Activated naive CD8-positive, alpha-beta T cell treated with anti-CD3 and anti-CD28 coated beads, Interleukin-2, amount 50 U/mL, for 16 hours (primary cell): ENCODE measurements at regions not wholly inside any gene's neighbourhood (a gene's known extent, or its start where the extent isn't known, plus 50 kb on each side); places are given as distances from the start of the nearest gene placed in this dataset.

Experiments
- DNase-seq: peaks from one replicate; pipeline ENCODE4 v3.0.0-alpha.2; 2020; ENCODE audit warnings: low read depth, low spot score

GRCh38 chr4:100084892-100085291, 105.4 kb downstream of the DDIT4L start:
- DNase-seq = no peak

GRCh38 chr4:100083289-100083688, 107.0 kb downstream of the DDIT4L start:
- DNase-seq = no peak

- DNase-seq = no peak
These were observed 107.4 kb downstream of the DDIT4L start for GRCh38 chr4:100082852-100083251.

GRCh38 chr4:100081491-100081890, 108.8 kb downstream of the DDIT4L start:
- DNase-seq = no peak

- DNase-seq = no peak
These were observed 111.0 kb downstream of the DDIT4L start for GRCh38 chr4:100079264-100079663.

DNA sequence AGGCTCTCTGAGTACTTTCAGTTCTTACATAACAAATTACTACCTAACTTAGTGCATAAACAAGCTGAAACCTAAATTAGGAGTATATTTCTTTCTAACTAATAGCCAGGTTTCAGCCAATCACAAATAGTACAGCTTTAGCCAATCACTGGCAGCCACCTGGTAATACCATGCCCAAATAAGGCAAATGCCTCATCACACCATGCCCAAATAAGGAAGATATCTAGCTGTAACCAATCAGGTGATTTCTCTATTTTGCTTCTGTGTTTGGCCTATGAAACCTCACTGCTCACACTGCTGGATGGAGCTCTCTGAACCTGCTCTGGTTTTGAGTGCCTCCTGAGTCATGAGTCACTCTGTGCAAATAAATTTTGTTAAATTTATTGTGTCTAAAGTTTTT, 113.5 kb downstream of the DDIT4L start:
- DNase-seq = no peak

DNA sequence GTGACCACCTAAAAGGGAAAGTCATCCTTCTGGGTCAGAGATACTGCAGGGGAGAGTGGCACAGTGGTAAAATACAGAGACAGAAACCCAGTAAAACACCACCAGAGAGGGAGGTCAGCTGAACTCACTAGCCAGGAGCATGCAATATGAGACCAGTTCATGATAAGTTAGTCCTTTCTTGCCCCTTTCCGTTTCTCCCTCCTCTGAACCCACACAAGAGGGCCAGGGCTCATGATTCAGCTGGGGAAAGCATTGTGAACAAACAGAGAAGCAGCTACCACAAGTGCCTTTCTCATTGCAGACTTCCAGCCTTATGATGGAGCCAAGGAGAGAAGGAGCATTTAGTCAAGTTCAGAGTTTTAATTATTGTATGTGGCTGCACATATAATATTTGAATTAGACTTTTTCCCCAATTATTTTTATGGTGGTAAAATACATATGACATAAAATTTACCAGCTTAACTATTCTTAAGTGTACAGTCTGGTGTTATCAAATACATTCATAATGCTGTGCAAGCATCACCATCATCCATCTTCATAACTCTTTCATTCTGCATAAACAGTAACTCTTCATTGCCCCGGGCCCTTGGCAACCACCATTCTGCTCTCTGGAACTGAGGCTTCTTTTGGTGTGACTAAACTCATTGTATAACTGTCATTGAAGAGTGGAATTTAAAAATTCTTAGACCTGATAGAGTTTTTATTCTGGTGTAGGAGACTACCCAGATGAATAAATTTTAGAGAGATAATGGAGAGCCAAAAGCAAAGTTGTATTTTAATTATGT, 114.6 kb downstream of the DDIT4L start:
- no peak for DNase-seq

GRCh38 chr4:100075056-100075455, 115.2 kb downstream of the DDIT4L start:
- DNase-seq = no peak

DNA sequence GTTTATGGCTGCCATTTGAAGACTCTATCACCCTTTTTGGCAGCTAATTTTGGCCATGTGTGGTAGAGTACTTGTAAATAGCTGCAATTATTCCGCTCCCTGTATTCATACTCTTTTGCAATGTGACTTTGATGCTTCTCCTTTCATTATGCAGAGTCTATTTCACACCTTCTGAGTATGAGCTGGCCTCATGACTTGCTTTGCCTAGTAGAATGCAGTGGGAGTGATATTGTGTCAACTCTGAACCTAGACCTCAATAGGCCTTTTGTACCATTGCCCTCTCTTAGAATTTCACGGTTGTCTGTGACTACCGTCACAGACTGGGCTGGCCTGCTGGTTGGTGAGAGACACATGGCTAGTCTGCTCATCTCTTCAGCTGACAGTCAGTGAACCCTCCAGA, 118.8 kb downstream of the DDIT4L start:
- no peak for DNase-seq

GRCh38 chr4:100070868-100071267, 119.4 kb downstream of the DDIT4L start:
- no peak for DNase-seq

DNA sequence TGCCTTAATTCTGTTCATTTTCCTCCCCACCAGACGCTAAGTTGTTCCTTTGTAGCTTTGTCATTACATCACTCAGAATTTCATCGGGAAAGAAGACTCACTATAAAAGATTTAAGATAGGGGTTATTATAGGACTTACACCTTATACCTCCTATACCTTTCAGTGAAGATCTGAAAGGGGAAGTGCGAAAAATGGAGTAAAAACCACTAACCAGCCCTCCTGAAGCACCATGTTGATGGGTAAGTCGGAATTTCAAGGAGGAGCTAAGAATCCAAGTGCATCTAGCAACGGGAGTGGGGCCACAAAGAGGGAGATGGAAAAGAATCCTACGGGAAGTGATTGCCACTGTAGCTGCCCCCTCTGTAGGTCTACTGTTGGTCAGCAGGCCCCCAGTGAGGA, 119.1 kb upstream of the H2AZ1 start:
- no peak for DNase-seq

DNA sequence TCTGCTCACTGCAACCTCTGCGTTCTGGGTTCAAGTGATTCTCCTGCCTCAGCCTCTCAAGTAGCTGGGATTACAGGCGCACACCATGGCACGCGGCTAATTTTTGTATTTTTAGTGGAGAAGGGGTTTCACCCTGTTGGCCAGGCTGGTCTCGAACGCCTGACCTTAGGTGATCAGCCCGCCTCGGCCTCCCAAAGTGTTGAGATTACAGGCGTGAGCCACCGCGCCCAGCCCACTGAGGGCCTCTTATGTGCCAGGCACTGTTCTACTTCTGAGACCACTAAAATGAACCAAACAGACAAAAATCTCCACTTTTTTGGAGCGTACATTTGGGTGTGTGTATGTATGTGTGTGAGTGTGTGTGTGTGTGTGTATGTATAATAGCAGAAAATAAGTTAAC, 117.2 kb upstream of the H2AZ1 start:
- no peak for DNase-seq

GRCh38 chr4:100063355-100063754, 113.3 kb upstream of the H2AZ1 start:
- no peak for DNase-seq

DNA sequence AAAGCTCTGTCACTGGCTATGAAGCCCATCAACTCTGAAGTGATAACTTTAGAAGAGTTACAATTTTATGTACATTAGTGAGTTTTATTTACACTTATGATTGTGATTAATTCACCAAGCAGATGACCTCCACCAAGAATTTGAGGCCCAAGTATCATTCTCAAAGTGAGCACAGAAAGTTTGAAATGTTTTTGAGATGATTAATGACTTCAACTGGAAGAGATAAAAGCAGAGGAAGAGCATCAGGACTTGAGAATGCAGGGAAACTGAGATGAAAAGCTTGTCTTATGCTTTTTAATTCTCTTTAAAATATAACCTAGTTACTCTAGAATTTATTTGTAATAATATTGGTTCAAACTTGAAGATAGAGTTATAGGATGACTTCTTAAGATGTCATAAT, 112.8 kb upstream of the H2AZ1 start:
- no peak for DNase-seq

DNA sequence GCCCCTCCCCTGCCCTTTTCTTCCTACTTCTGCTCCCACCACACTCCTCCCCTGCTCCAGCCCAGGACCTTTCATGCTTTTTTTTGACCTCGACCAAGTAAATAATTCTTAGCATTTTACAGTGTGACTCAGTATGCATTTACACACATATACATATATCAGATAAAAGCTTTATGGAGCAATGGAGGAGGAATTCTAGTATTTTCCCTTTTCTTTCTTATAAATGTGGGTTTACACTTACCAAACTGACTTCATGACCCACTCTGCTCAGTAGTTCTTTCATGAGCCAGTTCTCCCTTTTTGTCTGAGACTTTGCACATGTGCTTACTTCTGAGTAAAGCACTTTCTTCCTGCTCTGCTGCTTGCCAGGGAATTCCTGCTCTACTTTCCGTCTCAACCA, 111.8 kb upstream of the H2AZ1 start:
- DNase-seq = no peak

- no peak for DNase-seq
These were observed 110.8 kb upstream of the H2AZ1 start for GRCh38 chr4:100060765-100061416.

DNA sequence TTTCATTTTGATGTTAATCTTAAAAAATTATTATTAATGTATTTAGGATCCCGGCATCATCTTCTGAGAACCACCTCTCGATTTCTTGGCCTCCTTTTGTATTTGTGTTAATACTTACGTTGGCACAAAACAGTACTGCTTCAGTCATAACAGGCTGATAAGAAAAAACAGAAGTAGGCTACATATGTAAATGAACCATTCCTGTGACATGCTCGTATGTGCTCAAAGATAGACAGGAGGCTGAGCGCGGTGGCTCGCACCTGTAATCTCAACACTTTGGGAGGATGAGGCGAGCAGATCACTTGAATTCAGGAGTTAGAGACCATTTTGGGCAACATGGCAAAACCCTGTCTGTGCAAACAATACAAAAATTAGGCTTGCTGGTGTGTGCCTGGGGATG, 109.4 kb upstream of the H2AZ1 start:
- no peak for DNase-seq

- no peak for DNase-seq
These were observed 106.6 kb upstream of the H2AZ1 start for GRCh38 chr4:100056701-100057100.

DNA sequence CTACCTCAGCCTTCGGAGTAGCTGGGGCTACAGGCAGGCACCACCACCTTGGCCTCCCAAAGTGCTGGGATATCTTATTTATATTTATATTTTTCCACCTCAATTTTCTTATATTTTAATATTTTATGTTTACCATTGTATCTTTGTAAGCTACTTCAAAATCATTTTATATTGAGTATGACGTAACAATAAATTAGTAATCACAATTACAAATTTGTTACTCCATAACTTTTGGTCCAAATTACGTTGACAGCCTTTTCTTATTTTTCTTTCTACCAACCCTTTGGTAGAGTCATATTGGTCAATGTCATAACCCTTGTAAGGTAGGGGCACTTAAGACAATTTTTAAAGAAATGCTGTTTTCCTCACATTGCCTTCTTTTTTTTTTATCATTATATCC, 104.0 kb upstream of the H2AZ1 start:
- DNase-seq = no peak

DNA sequence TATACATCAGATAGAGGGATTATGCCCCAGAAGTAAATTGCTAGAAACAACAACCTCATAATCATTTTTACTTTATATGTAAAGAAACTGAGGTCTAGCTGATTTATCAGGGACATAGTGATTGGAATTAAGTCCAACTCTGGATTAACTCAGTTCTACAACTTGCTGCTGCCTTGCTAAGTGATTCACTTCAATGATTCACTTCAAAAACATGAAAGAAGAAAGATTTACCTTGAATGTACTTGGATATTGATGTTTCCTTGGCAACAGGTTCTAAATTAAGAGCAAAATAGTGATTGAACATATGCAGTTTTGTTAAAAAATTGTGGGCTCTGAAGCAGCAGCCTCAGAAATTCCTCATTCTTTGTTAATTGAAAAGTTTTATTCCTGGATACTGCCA, 99.8 kb upstream of the H2AZ1 start:
- no peak for DNase-seq

GRCh38 chr4:100042711-100043110, 92.6 kb upstream of the H2AZ1 start:
- no peak for DNase-seq

- no peak for DNase-seq
These were observed 92.2 kb upstream of the H2AZ1 start for GRCh38 chr4:100042235-100042634.

DNA sequence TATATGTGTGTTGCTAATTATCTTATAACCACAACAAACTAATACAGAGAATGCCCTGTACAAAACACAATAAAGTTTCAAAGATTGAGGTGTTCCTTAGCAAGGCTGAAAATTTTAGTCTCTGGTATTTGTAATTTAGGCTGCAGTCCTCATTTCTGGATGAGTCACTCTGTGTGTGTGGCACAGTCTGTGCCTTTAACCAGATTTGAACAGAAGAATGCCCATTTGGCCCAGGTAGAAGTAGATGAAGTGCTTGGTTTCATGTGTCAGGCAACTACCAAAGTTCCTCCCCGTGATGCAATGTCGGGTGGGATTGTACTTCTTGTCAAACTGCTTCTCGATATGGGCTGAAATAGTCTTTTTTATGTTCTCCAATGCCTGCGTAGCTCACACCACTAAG, 91.6 kb upstream of the H2AZ1 start:
- DNase-seq = no peak
